ENCODE measurements at regions not wholly inside any gene's neighbourhood (a gene's known extent, or its start where the extent isn't known, plus 50 kb on each side); places are given as distances from the start of the nearest gene placed in this dataset.
A peak's percentile ranks its signal among the peaks of the same experiment; 100 is the strongest.

DNA sequence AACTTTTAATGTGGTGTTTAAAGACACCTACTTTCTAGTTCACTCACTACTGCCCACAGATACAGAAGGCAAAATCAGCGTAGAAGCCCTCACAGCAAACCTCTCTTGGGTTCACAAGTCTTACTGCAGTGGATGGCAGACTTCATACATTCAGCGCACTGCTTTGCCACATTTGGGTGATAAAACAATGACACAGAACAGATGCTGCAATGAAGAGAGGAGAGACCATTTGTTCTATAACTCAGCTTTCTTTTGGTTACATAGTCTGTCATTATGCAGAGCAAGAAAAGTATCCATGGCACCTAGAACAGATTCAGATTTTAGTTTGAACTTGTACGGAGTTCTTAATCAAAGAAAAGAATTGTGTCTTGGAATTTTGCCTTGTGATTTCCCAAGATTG is 459.0 kb downstream of the BCAT1 start:
- Histone ChIP-seq H3K4me2 (ENCODE audit: low read length) (no peak overlapping the region), H3K4me1 (ENCODE audit: low read length) (peaks cover 81% of the 10 kb centered on the region), H3K79me2 (ENCODE audit: low read length) (peaks cover 99% of the 10 kb centered on the region), H3K4me3 (ENCODE audit: low read length) (no peak overlapping the region), H3K9me3 (ENCODE audit: insufficient read depth, low read length) (no peaks in the 10 kb centered on the region), H3K27ac (ENCODE audit: low read length) (peak overlapping the region; percentile 18; the same call in 1 of the 2 replicates), H3K27me3 (ENCODE audit: low read depth, low read length) (no peaks in the 10 kb centered on the region), H3K9ac (ENCODE audit: low read length) (no peak overlapping the region), H3K36me3 (replicated peaks; ENCODE audit: low read depth, low read length) (peaks cover 20% of the 10 kb centered on the region), H4K20me1 (ENCODE audit: insufficient read depth, low read length) (no peaks in the 10 kb centered on the region), H2AFZ (ENCODE audit: low read depth, low read length) (no peak overlapping the region)
- TF ChIP-seq, protein P1, sequence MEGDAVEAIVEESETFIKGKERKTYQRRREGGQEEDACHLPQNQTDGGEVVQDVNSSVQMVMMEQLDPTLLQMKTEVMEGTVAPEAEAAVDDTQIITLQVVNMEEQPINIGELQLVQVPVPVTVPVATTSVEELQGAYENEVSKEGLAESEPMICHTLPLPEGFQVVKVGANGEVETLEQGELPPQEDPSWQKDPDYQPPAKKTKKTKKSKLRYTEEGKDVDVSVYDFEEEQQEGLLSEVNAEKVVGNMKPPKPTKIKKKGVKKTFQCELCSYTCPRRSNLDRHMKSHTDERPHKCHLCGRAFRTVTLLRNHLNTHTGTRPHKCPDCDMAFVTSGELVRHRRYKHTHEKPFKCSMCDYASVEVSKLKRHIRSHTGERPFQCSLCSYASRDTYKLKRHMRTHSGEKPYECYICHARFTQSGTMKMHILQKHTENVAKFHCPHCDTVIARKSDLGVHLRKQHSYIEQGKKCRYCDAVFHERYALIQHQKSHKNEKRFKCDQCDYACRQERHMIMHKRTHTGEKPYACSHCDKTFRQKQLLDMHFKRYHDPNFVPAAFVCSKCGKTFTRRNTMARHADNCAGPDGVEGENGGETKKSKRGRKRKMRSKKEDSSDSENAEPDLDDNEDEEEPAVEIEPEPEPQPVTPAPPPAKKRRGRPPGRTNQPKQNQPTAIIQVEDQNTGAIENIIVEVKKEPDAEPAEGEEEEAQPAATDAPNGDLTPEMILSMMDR (IDR thresholded peaks at IDR 0.05; ENCODE audit: low read depth, low read length): no peak
- TF ChIP-seq EZH2phosphoT487 (IDR thresholded peaks at IDR 0.05; ENCODE audit: low read depth): no peak

DNA sequence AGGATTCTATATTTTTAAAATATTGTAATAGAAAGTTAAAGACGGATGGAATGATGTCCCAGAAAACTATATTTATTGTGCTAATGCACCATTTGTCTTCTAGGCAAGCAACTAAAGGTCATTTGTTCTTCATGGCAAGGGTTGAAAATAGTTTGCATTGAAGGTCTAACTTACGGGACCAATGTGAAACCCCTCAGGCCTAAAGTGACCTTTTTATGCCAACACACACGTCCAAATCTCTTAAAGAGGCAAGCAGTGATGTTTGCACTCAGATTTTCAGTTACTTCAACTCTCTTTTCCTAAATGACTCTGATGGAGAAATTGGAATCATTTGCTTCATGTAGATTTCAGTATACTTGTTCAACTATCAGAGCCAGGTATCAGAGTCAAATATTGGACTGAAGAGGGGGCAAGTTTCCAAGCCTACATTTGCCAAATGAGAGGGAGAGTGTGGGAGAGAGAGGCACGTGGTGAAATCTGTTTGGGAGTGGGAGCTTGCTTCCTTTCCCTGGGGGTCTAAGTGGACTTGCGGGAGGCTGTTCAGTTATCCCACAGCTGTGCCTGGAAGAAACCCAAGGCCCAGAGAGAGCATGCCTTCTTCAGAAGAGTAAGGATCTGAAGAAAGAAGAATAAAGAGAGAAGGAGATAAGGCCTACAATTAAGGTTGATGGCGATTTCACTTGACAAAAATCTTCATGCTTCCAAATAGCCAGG is 459.8 kb downstream of the BCAT1 start:
- Histone ChIP-seq H4K20me1 (ENCODE audit: insufficient read depth, low read length) (no peaks in the 10 kb centered on the region), H3K9ac (ENCODE audit: low read length) (no peak overlapping the region), H3K36me3 (replicated peaks; ENCODE audit: low read depth, low read length) (peaks cover 20% of the 10 kb centered on the region), H2AFZ (ENCODE audit: low read depth, low read length) (no peak overlapping the region), H3K9me3 (ENCODE audit: insufficient read depth, low read length) (no peaks in the 10 kb centered on the region), H3K4me1 (ENCODE audit: low read length) (peaks cover 90% of the 10 kb centered on the region), H3K4me2 (ENCODE audit: low read length) (no peak overlapping the region), H3K4me3 (ENCODE audit: low read length) (no peak overlapping the region), H3K27ac (ENCODE audit: low read length) (no peak overlapping the region), H3K79me2 (ENCODE audit: low read length) (peaks cover 99% of the 10 kb centered on the region), H3K27me3 (ENCODE audit: low read depth, low read length) (no peaks in the 10 kb centered on the region)
- TF ChIP-seq, protein P1 (IDR thresholded peaks at IDR 0.05; ENCODE audit: low read depth, low read length): no peak
- no peak for TF ChIP-seq EZH2phosphoT487 (IDR thresholded peaks at IDR 0.05; ENCODE audit: low read depth)

DNA sequence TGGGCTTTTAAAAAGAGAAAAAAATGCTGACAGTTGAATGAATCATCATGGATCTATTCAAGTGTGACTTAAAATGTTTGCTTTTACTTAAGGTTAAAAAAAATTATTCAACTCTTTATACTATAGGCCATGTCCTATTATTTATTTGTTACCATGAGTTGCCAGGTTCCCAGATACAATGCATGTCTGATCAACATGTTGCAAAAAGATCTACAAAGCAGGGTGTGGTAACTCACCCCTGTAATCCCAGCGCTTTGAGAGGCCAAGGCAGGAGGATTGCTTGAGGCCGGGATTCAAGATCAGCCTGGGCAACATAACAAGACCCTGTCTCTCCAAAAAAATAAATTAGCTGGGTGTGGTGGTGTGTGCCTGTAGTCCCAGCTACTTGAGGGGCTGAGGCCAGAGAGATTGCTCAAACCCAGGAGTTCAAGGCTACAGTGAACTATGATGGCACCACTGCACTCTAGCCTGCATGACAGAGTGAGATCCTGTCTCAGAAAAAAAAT is 460.8 kb downstream of the BCAT1 start:
- H3K9me3 ChIP-seq (ENCODE audit: insufficient read depth, low read length): no peaks in the 10 kb centered on the region
- H3K4me1 ChIP-seq (ENCODE audit: low read length): peaks cover 97% of the 10 kb centered on the region
- no peak overlapping the region for H3K4me3 ChIP-seq (ENCODE audit: low read length)
- no peaks in the 10 kb centered on the region for H4K20me1 ChIP-seq (ENCODE audit: insufficient read depth, low read length)
- no peak for TF ChIP-seq EZH2phosphoT487 (IDR thresholded peaks at IDR 0.05; ENCODE audit: low read depth)
- TF ChIP-seq, protein P1 (IDR thresholded peaks at IDR 0.05; ENCODE audit: low read depth, low read length): no peak
- no peak overlapping the region for H3K27ac ChIP-seq (ENCODE audit: low read length)
- H3K4me2 ChIP-seq (ENCODE audit: low read length): no peak overlapping the region
- H3K79me2 ChIP-seq (ENCODE audit: low read length): peaks cover 94% of the 10 kb centered on the region
- H3K27me3 ChIP-seq (ENCODE audit: low read depth, low read length): no peaks in the 10 kb centered on the region
- H3K36me3 ChIP-seq (replicated peaks; ENCODE audit: low read depth, low read length): peaks cover 19% of the 10 kb centered on the region
- no peak overlapping the region for H3K9ac ChIP-seq (ENCODE audit: low read length)
- H2AFZ ChIP-seq (ENCODE audit: low read depth, low read length): no peak overlapping the region

DNA sequence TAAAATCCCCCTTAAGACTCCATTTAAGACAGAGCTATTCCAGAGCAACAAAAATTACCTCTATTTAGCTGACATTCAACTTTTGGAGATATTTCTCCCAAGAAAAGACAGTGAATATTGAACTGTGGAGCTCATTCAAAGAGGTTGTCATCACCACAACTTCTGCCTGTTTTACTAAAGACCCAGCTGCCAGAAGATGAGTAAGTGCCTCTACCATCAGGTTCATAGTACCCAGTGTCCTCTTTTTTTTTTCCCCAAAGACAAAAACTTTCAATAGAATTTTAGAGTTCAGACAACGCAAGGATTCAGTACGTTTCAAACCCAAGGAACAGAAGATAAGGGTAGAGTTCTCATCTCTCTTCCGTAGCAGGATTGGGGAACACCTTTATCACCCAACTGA is 461.3 kb downstream of the BCAT1 start:
- H3K79me2 ChIP-seq (ENCODE audit: low read length): peaks cover 89% of the 10 kb centered on the region
- no peak overlapping the region for H3K9ac ChIP-seq (ENCODE audit: low read length)
- TF ChIP-seq EZH2phosphoT487 (IDR thresholded peaks at IDR 0.05; ENCODE audit: low read depth): no peak
- no peaks in the 10 kb centered on the region for H4K20me1 ChIP-seq (ENCODE audit: insufficient read depth, low read length)
- no peak overlapping the region for H2AFZ ChIP-seq (ENCODE audit: low read depth, low read length)
- no peak overlapping the region for H3K4me3 ChIP-seq (ENCODE audit: low read length)
- no peaks in the 10 kb centered on the region for H3K27me3 ChIP-seq (ENCODE audit: low read depth, low read length)
- H3K36me3 ChIP-seq (replicated peaks; ENCODE audit: low read depth, low read length): peaks cover 16% of the 10 kb centered on the region
- H3K4me1 ChIP-seq (ENCODE audit: low read length): peaks cover 97% of the 10 kb centered on the region
- no peak overlapping the region for H3K4me2 ChIP-seq (ENCODE audit: low read length)
- H3K27ac ChIP-seq (ENCODE audit: low read length): no peak overlapping the region
- no peaks in the 10 kb centered on the region for H3K9me3 ChIP-seq (ENCODE audit: insufficient read depth, low read length)

Data from OCI-LY3 (cell line).